GM23338 (cell line): ENCODE measurements at regions not wholly inside any gene's neighbourhood (a gene's known extent, or its start where the extent isn't known, plus 50 kb on each side); places are given as distances from the start of the nearest gene placed in this dataset. TPM values are rescaled to one million over a fixed set of nuclear protein-coding genes. Genes with fewer than 3 reads are reported as not detected.

Experiments
- ATAC-seq: fragments of 200-7000 bp; cut with Tn5 transposase; 3 replicates; pipeline ENCODE4 v1.9.1; 2020
- DNase-seq: peaks from one replicate; pipeline ENCODE4 v3.0.0-alpha.2; 2015; ENCODE audit warnings: low spot score
- H2AFZ ChIP-seq: fragments of 200-600 bp; sonication (generic); 2 replicates; pipeline ENCODE4 v1.8.0; 2016; ENCODE audit warnings: antibody characterized with exemption, mild to moderate bottlenecking, moderate library complexity
- H3F3A ChIP-seq: fragments of 200-600 bp; sonication (generic); replicated peaks from 2 replicates; pipeline ENCODE4 v1.8.0; 2017; ENCODE audit warnings: antibody characterized with exemption, mixed run types, low read depth
- H3K27ac ChIP-seq: fragments of 200-600 bp; sonication (generic); 2 replicates; pipeline ENCODE4 v1.6.1; 2016; ENCODE audit warnings: low read depth
- H3K27me3 ChIP-seq: fragments of 200-600 bp; sonication (generic); 2 replicates; pipeline ENCODE4 v1.8.0; 2016; ENCODE audit warnings: mild to moderate bottlenecking, mixed run types, moderate library complexity; ENCODE audit not compliant: insufficient read depth
- H3K36me3 ChIP-seq: fragments of 200-600 bp; sonication (generic); 2 replicates; pipeline ENCODE4 v1.8.0; 2016; ENCODE audit warnings: mild to moderate bottlenecking; ENCODE audit not compliant: insufficient read depth
- H3K4me1 ChIP-seq: fragments of 200-600 bp; sonication (generic); 2 replicates; pipeline ENCODE4 v1.8.0; 2016; ENCODE audit warnings: mild to moderate bottlenecking, moderate library complexity; ENCODE audit not compliant: insufficient read depth
- H3K4me2 ChIP-seq: fragments of 200-600 bp; sonication (generic); 2 replicates; pipeline ENCODE4 v1.7.1; 2017; ENCODE audit warnings: mixed run types
- H3K4me3 ChIP-seq: fragments of 200-600 bp; sonication (generic); 2 replicates; pipeline ENCODE4 v1.6.1; 2016; ENCODE audit warnings: mixed run types
- H3K79me2 ChIP-seq: fragments of 200-600 bp; sonication (generic); replicated peaks from 2 replicates; pipeline ENCODE4 v1.8.0; 2017; ENCODE audit warnings: mild to moderate bottlenecking; ENCODE audit not compliant: insufficient read depth
- H3K9me2 ChIP-seq: fragments of 200-600 bp; sonication (generic); 2 replicates; pipeline ENCODE4 v1.8.0; 2017; ENCODE audit not compliant: insufficient read depth
- H4K20me1 ChIP-seq: fragments of 200-600 bp; sonication (generic); replicated peaks from 2 replicates; pipeline ENCODE4 v1.8.0; 2017; ENCODE audit warnings: mild to moderate bottlenecking; ENCODE audit not compliant: insufficient read depth
- H3K27ac Mint-ChIP-seq: 2 replicates; pipeline ENCODE4 v1.8.0; 2020; ENCODE audit warnings: inconsistent platforms, mild to moderate bottlenecking, moderate library complexity, mixed read lengths
- H3K27me3 Mint-ChIP-seq: 3 replicates; pipeline ENCODE4 v1.8.0; 2022; ENCODE audit warnings: low read depth, mild to moderate bottlenecking, moderate library complexity, mixed read lengths, inconsistent platforms; ENCODE audit not compliant: insufficient read depth, poor library complexity
- H3K36me3 Mint-ChIP-seq: 3 replicates; pipeline ENCODE4 v1.8.0; 2021; ENCODE audit warnings: low read depth, mild to moderate bottlenecking, inconsistent platforms, moderate library complexity, mixed read lengths
- H3K4me1 Mint-ChIP-seq: 3 replicates; pipeline ENCODE4 v1.8.0; 2020; ENCODE audit warnings: mild to moderate bottlenecking, inconsistent platforms, mixed read lengths
- H3K4me3 Mint-ChIP-seq: 3 replicates; pipeline ENCODE4 v1.8.0; 2021; ENCODE audit warnings: moderate library complexity, mild to moderate bottlenecking, inconsistent platforms, mixed read lengths
- H3K9me3 Mint-ChIP-seq: 3 replicates; pipeline ENCODE4 v1.8.0; 2020; ENCODE audit warnings: moderate library complexity, mild to moderate bottlenecking, inconsistent platforms, mixed read lengths
- CREB1 ChIP-seq: fragments of 250-450 bp; sonication (Bioruptor Pico); IDR thresholded peaks from 2 replicates; pipeline ENCODE4 v1.5.0; 2020; ENCODE audit warnings: low read depth, mild to moderate bottlenecking, moderate library complexity
- CTCF ChIP-seq, 2 experiments: fragments of 200-600 bp in 1 of 2; sonication (generic) in 1 of 2; conservative IDR thresholded peaks; 2 replicates each; pipeline versions ENCODE4 v1.5.1 to v1.6.1; 2016 to 2017; ENCODE audit warnings: antibody characterized with exemption in 2 of 2, low read depth in 2 of 2, mild to moderate bottlenecking in 2 of 2, moderate library complexity in 1 of 2
- EZH2 ChIP-seq: fragments of 200-600 bp; sonication (generic); IDR thresholded peaks from one replicate; pipeline ENCODE4 v1.8.0; 2017; ENCODE audit warnings: antibody characterized with exemption, mild to moderate bottlenecking, low read depth; ENCODE audit not compliant: unreplicated experiment
- small RNA-seq: library from RNA; depleted of rRNA; stranded (forward); fragments of <200 nt; gene quantifications from one replicate; pipeline ENCODE3, GENCODE V24; 2014; ENCODE audit warnings: low replicate concordance

GRCh38 chr1:55272994-55273393 lies 57.8 kb upstream of the USP24 start:
- Histone ChIP-seq H3K79me2 (no peaks in the 10 kb centered on the region), H3F3A (no peaks in the 10 kb centered on the region), H3K9me2 (0 out of 2 replicates have a peak, but pooled peaks cover 3% of the 10 kb centered on the region), H3K27me3 (no peaks in the 10 kb centered on the region), H4K20me1 (no peaks in the 10 kb centered on the region), H3K4me3 (no peak overlapping the region), H3K36me3 (no peaks in the 10 kb centered on the region), H3K4me1 (peaks cover 7% of the 10 kb centered on the region), H3K4me2 (no peak overlapping the region), H3K27ac (no peak overlapping the region), H2AFZ (peak overlapping the region; percentile 23; the same call in 1 of the 2 replicates)
- peaks cover 3% of the 10 kb centered on the region; the same call in 1 of the 3 replicates for H3K36me3 Mint-ChIP-seq
- peaks cover 20% of the 10 kb centered on the region for H3K4me1 Mint-ChIP-seq
- no peak overlapping the region for H3K4me3 Mint-ChIP-seq
- DNase-seq = no peak
- peaks cover 4% of the 10 kb centered on the region; the same call in 2 of the 3 replicates for H3K9me3 Mint-ChIP-seq
- TF ChIP-seq CTCF (conservative IDR thresholded peaks at IDR 0.05; ENCODE audit: low read depth in 2 of 2) = peak in 1 of 2 experiments; percentile 21; a peak in 1 of 4 replicates
- no peak for TF ChIP-seq EZH2
- TF ChIP-seq CREB1 (CRISPR knock-in tag) = no peak
- H3K27me3 Mint-ChIP-seq = no peaks in the 10 kb centered on the region
- H3K27ac Mint-ChIP-seq = no peak overlapping the region
- peak; percentile 21 for ATAC-seq

Small RNAs in the stretch of these regions (small RNA-seq; reads per million reads assigned to genes)
- gene RF00019 (not detected), gene RNU6-830P (not detected)
